Muscle of leg (tissue), 3 donors: ENCODE measurements at regions not wholly inside any gene's neighbourhood (a gene's known extent, or its start where the extent isn't known, plus 50 kb on each side); places are given as distances from the start of the nearest gene placed in this dataset.
A peak's percentile ranks its signal among the peaks of the same experiment; 100 is the strongest.

Experiments
- DNase-seq: peaks from one replicate; pipeline ENCODE4 v3.0.0; 2013
- H3K27ac ChIP-seq: one replicate; pipeline ENCODE4 v1.5.1; 2013; ENCODE audit warnings: mild to moderate bottlenecking, low read length, control low read depth
- H3K27me3 ChIP-seq: one replicate; pipeline ENCODE4 v1.6.1; 2013; ENCODE audit warnings: low read length; ENCODE audit not compliant: control insufficient read depth, insufficient read depth
- H3K36me3 ChIP-seq: one replicate; pipeline ENCODE4 v1.6.1; 2013; ENCODE audit warnings: low read length; ENCODE audit not compliant: control insufficient read depth, insufficient read depth
- H3K4me1 ChIP-seq: one replicate; pipeline ENCODE4 v1.6.1; 2013; ENCODE audit warnings: low read length; ENCODE audit not compliant: control insufficient read depth, insufficient read depth
- H3K4me3 ChIP-seq: one replicate; pipeline ENCODE4 v1.5.1; 2013; ENCODE audit warnings: low read length, control low read depth
- H3K9me3 ChIP-seq: replicated peaks from 2 replicates; pipeline ENCODE4 v1.6.1; 2013; ENCODE audit warnings: low read depth, low read length; ENCODE audit not compliant: control insufficient read depth
- WGBS: methylation state at CpG from one replicate; pipeline ENCODE4 v1.1.5; 2013; ENCODE audit warnings: missing lambda C conversion rate; ENCODE audit not compliant: insufficient coverage; 5-methylcytosine and 5-hydroxymethylcytosine counted together

DNA sequence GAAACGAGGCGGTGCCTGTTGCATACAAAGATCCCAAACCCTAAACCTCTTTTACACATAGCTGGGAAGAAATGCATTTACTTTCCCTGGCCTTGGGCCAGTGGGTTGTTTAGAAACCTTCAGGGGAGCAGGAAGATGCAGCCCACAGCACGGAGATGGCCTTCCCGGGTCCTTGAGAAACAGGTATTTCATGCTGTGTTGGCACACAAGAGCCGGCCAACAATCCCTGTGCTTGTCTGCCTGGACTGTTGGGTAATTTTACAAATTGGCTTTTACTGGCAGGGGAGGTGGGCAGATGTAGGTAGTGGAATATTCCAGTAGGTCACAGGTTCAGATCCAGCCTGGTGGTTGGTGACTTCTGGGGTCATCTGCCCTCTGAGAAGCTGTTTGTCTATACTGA, 148.0 kb downstream of the FOXL1 start:
- H3K9me3 ChIP-seq, result no peaks in the 10 kb centered on the region
- H3K4me1 ChIP-seq, result peaks cover 6% of the 10 kb centered on the region
- H3K4me3 ChIP-seq, result no peak overlapping the region
- WGBS, result 33% methylated on average over 1 of the region's 5 CpGs
- H3K27ac ChIP-seq, result no peak overlapping the region
- peaks cover 39% of the 10 kb centered on the region for H3K27me3 ChIP-seq
- H3K36me3 ChIP-seq, result no peaks in the 10 kb centered on the region
- no peak for DNase-seq

DNA sequence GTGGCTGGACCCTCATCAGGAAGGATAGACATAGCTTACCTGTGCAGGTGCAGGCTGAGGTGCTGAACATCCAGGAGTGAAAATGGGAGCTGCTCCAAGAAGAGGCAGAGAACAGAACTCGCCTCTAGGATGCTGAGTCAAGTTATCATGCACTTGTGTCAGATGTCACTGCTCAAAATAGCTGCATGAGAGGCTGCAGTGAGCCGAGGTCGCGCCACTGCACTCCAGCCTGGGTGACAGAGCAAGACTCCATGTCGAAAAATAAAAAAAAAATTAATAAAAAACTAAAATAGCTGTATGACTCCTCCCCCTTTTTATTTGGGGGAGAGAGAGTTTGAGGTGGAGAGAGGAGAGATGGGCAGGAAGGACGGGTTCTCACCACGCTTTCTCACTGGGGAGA, 148.8 kb downstream of the FOXL1 start:
- Histone ChIP-seq H3K27me3 (peaks cover 47% of the 10 kb centered on the region), H3K36me3 (no peaks in the 10 kb centered on the region), H3K4me1 (peaks cover 6% of the 10 kb centered on the region), H3K4me3 (no peak overlapping the region), H3K27ac (no peak overlapping the region), H3K9me3 (no peaks in the 10 kb centered on the region)
- DNase-seq, result no peak
- 76% methylated on average over 3 of the region's 7 CpGs for WGBS

DNA sequence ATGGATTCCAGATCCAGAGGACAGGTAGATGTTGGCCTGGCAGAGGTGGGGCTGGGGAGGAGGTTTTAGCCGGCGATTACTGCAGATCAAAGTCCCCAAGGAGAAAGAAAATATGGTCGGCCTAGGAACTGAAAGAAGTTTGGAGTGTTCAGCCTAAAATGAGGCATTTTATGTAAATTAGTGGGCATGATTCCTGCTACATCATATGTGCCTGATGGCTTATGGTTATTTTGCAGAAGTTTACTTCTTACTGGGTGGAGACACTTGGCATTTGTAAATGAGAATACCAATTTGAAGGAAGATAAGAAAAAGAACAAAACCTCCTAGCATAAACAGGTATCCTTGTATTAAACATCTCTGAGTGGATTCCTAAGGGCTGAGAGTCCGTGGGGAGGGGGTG, 149.3 kb downstream of the FOXL1 start:
- 72% methylated on average over 4 of the region's 4 CpGs for WGBS
- Histone ChIP-seq H3K4me3 (no peak overlapping the region), H3K9me3 (no peaks in the 10 kb centered on the region), H3K36me3 (no peaks in the 10 kb centered on the region), H3K27ac (no peak overlapping the region), H3K4me1 (peaks cover 8% of the 10 kb centered on the region), H3K27me3 (peaks cover 52% of the 10 kb centered on the region)
- DNase-seq, result no peak

DNA sequence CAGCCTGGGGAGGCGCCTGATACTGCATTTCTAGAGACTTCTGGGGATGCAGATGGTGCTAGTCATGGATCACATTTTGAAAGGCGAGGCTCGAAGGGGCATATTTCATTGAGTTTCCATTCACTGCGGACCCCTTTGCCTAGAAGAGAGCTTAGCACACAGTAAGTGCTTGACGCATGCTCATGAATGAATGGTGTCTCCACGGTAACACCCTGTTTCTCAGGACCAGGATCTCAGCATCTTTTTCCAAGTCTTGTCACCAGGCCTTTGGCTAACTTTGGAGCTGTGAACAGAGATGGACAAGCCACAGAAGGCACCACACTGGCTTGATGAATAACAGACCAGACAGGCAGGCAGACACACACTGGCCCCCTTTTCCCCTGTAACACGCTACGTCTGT, 151.3 kb downstream of the FOXL1 start:
- Histone ChIP-seq H3K9me3 (no peaks in the 10 kb centered on the region), H3K4me3 (no peak overlapping the region), H3K4me1 (peaks cover 19% of the 10 kb centered on the region), H3K27me3 (peaks cover 70% of the 10 kb centered on the region), H3K36me3 (no peaks in the 10 kb centered on the region), H3K27ac (no peak overlapping the region)
- no peak for DNase-seq
- WGBS, result 78% methylated on average over 6 of the region's 8 CpGs

DNA sequence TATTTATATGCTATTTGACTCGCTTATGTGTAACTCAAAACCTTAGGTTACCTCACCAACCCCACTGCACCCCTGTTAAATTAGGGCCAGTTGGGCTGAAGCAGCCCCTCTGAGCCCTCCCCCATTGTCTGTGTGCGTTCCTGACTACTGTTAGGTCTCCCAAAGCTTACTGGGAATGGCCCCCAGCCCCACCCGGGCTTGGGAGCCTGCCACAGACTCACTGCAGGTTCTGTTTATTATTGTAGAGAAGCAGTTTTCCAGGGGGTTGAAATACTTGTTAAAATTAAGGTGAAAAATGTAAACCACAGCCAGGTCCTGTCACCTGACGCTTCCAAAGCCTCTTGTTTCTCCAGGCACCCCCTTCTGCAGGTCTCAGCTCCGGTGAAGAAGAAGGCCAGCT, 151.7 kb downstream of the FOXL1 start:
- Histone ChIP-seq H3K36me3 (no peaks in the 10 kb centered on the region), H3K4me3 (no peak overlapping the region), H3K4me1 (peaks cover 19% of the 10 kb centered on the region), H3K9me3 (no peaks in the 10 kb centered on the region), H3K27me3 (peaks cover 73% of the 10 kb centered on the region), H3K27ac (no peak overlapping the region)
- 35% methylated on average over 2 of the region's 5 CpGs for WGBS
- no peak for DNase-seq

DNA sequence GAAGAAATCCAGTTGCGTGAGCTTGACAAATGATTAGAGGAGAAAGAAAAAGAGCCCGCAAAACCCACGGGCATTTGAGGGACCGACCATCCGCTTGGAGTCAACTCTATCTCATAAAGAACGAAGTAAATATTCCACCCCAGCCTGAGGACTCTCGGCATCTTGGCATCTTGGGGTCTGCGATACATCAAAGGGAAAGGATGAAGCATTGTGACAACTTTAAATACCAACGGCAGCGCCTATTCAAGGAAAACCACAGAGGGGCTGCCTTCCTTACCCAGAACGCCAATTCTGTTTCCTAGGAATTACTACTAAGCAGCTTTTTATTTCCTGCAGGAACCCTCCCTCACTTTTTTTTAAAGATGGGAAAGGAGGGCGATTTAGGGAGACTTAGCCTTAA, 152.2 kb downstream of the FOXL1 start:
- Histone ChIP-seq H3K36me3 (no peaks in the 10 kb centered on the region), H3K27ac (no peak overlapping the region), H3K27me3 (peaks cover 74% of the 10 kb centered on the region), H3K9me3 (no peaks in the 10 kb centered on the region), H3K4me1 (peaks cover 14% of the 10 kb centered on the region), H3K4me3 (no peak overlapping the region)
- 40% methylated on average over 4 of the region's 12 CpGs for WGBS
- no peak for DNase-seq

DNA sequence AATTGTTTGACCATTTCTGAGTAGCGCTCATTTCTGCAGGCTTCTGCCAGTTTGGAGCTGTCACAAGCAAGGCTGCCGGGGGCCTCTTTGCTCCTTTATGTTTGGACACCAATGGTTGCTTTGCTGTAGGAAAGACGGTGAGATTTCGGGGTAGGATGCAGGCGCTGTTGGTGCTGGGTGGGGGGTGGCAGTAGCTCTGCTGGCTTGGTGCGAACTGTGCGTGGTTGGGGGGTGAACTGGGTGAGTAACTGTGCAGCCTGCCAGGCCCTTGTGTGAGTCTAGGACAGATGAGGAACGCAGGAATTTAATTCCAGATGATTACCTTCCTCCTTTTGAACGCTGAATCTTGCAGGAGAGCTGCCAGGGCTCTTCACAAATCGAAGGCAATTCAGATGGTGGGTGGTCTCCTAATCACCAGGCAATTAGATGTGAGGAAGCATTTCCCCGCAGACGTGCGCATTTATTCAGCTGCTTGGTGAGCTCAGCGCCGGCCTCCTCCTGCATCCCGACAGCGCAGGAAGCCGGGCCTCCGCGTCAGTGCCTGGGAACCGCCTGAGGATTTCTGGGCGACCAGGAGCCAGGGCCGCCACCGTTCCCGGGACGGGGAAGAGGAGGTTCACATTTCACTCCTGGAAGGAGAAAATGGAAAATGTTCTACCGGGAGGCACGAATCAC, 154.4 kb downstream of the FOXL1 start:
- H3K36me3 ChIP-seq, result no peaks in the 10 kb centered on the region
- H3K4me1 ChIP-seq, result peaks cover 13% of the 10 kb centered on the region
- H3K4me3 ChIP-seq, result no peak overlapping the region
- H3K27me3 ChIP-seq, result peaks cover 79% of the 10 kb centered on the region
- peak; percentile 57 for DNase-seq
- no peaks in the 10 kb centered on the region for H3K9me3 ChIP-seq
- 13% methylated on average over 25 of the region's 28 CpGs for WGBS
- H3K27ac ChIP-seq, result no peak overlapping the region

DNA sequence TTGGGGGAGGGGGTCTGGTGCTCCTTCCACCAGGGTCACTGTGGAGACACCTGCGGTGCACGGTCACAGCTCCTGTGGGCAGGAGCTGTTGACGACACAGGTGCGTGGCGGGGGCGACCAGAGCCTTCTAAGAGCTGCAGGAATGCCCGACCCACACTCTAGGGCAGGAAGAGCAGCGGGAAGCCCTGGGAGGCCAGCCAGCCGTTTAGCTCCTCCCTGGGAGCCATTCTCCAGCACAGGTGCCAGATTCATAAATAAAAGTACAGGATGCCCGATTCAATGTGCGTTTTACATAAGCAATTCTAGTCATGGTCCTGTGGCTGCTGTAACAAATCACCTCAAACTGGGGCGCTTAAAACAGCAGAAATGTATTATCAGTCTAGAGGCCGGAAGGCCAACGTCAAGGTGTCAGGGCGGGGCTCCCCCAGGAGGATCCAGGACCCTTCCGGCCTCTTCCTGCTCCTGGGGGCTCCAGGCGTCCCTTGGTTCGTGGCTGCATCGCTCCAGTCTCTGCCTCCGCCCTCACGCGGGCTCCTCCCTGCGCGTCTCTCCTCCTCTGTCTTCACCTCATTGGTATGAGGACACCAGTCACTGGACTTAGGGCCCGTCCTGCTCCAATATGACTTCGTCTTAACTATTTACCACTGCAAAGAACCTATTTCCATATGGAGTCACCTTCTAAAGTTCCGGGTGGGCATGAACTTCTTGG, 155.4 kb downstream of the FOXL1 start:
- H3K9me3 ChIP-seq, result no peaks in the 10 kb centered on the region
- WGBS, result 33% methylated on average over 25 of the region's 27 CpGs
- DNase-seq, result peak; percentile 23
- H3K4me1 ChIP-seq, result peaks cover 13% of the 10 kb centered on the region
- H3K27ac ChIP-seq, result peak overlapping the region; percentile 42
- no peaks in the 10 kb centered on the region for H3K36me3 ChIP-seq
- no peak overlapping the region for H3K4me3 ChIP-seq
- H3K27me3 ChIP-seq, result peaks cover 71% of the 10 kb centered on the region

DNA sequence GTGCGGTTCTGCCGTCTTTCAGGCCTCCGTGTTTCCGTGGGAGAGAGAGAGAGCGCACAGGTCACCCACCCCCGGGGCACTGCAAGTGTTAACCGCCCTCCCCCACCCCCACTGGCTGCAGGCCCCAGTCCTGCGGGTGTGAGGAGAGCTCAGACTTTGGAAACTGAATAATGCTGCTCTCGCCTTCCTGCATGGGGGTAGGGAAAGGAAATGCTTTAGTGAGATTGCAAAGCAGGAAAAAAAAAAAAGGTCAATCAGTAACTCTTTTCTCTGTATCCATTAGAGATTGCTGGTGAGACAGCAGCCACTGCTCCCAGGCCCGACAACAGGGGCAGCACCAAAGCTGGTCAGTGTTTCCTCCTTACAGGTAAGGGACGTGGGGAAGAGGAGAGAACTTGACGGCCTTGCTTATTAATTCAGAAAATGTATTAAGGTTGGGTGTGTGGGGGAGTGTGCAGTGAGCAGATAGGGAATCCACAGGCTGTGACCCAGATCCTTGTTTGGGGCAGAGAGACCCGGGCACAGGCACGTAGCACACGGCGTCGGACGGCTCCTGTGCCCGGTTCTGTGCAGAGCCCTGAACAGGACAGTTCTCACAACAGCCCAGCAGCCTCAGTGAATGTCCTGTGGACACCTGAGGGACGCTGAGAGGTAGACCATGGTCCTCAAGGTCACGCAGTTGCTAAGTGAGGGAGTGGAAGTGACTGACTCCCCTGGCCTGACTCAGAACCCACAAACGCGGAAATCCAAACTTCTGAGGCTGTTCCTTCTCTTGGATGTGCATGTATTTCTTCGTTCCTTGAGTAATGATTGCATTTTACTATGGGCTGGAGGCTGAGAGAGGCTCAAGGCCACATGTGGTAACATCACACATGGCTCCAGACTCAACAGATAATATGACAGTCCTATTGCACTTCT, 156.5 kb downstream of the FOXL1 start:
- H3K4me1 ChIP-seq, result peaks cover 13% of the 10 kb centered on the region
- DNase-seq, result no peak
- H3K36me3 ChIP-seq, result no peaks in the 10 kb centered on the region
- 69% methylated on average over 13 of the region's 24 CpGs for WGBS
- H3K4me3 ChIP-seq, result no peak overlapping the region
- H3K27me3 ChIP-seq, result peaks cover 69% of the 10 kb centered on the region
- H3K9me3 ChIP-seq, result no peaks in the 10 kb centered on the region
- H3K27ac ChIP-seq, result no peak overlapping the region

DNA sequence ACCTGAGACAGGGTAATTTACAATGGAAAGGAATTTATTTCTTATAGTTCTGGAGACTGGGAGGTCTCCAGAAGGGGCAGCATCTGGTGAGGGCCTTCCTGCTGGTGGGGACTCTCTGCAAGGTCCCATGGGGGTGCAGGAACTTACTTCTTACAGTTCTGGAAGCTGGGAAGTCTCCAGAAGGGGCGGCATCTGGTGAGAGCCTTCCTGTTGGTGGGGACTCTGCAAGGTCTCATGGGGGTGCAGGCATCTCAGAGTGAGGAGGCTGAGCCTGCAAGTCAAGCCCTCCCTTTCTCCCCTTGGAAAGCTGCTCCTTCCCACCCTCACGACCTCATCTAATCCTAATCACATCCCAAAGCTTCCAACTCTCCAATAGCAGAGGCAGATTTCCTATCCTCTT, 157.4 kb downstream of the FOXL1 start:
- Histone ChIP-seq H3K4me1 (peaks cover 13% of the 10 kb centered on the region), H3K9me3 (no peaks in the 10 kb centered on the region), H3K4me3 (no peak overlapping the region), H3K27me3 (peaks cover 69% of the 10 kb centered on the region), H3K36me3 (no peaks in the 10 kb centered on the region), H3K27ac (no peak overlapping the region)
- DNase-seq, result no peak
- no CpG with 5 or more reads among the region's 2 CpGs for WGBS
